Astrocyte (in vitro differentiated cells and primary cell): ENCODE measurements at regions not wholly inside any gene's neighbourhood (a gene's known extent, or its start where the extent isn't known, plus 50 kb on each side); places are given as distances from the start of the nearest gene placed in this dataset.

ENCODE experiments used
- DNase-seq: peaks from one replicate; pipeline ENCODE4 v3.0.0-alpha.2; 2010; ENCODE audit warnings: low read depth
- FAIRE-seq: peaks from 2 replicates; lab custom pipeline; 2011; peaks lifted over from hg19 to GRCh38; lab: Jason Lieb, UNC
- H2AFZ ChIP-seq: 2 replicates; pipeline ENCODE4 v1.6.0; 2012; ENCODE audit warnings: low read depth, low read length, inconsistent platforms
- H3K27ac ChIP-seq: 2 replicates; pipeline ENCODE4 v1.5.1; 2011; ENCODE audit warnings: low read depth, low read length, inconsistent platforms
- H3K27me3 ChIP-seq: 2 replicates; pipeline ENCODE4 v1.6.0; 2011; ENCODE audit warnings: low read length, inconsistent platforms; ENCODE audit not compliant: insufficient read depth
- H3K36me3 ChIP-seq: 2 replicates; pipeline ENCODE4 v1.5.1; 2011; ENCODE audit warnings: low read length, inconsistent platforms; ENCODE audit not compliant: insufficient read depth
- H3K4me1 ChIP-seq: 2 replicates; pipeline ENCODE4 v1.5.1; 2011; ENCODE audit warnings: low read length, inconsistent platforms; ENCODE audit not compliant: insufficient read depth
- H3K4me2 ChIP-seq: 2 replicates; pipeline ENCODE4 v1.6.0; 2012; ENCODE audit warnings: low read length, inconsistent platforms
- H3K4me3 ChIP-seq: 2 replicates; pipeline ENCODE4 v1.5.1; 2011; ENCODE audit warnings: low read depth, mild to moderate bottlenecking, low read length, inconsistent platforms; ENCODE audit not compliant: insufficient read depth
- H3K79me2 ChIP-seq: 2 replicates; pipeline ENCODE4 v1.6.0; 2012; ENCODE audit warnings: mild to moderate bottlenecking, low read length, inconsistent platforms; ENCODE audit not compliant: insufficient read depth
- H3K9ac ChIP-seq: 2 replicates; pipeline ENCODE4 v1.6.0; 2012; ENCODE audit warnings: mild to moderate bottlenecking, low read length, inconsistent platforms
- H3K9me3 ChIP-seq: 2 replicates; pipeline ENCODE4 v1.5.1; 2012; ENCODE audit warnings: low read depth, mild to moderate bottlenecking, low read length, inconsistent platforms; ENCODE audit not compliant: insufficient read depth
- H4K20me1 ChIP-seq: 2 replicates; pipeline ENCODE4 v1.6.0; 2012; ENCODE audit warnings: low read length, inconsistent platforms; ENCODE audit not compliant: insufficient read depth
- H3K27ac Mint-ChIP-seq: one replicate; pipeline ENCODE4 v1.8.0; 2021; ENCODE audit warnings: mild to moderate bottlenecking, mixed read lengths; ENCODE audit not compliant: unreplicated experiment
- H3K27me3 Mint-ChIP-seq: one replicate; pipeline ENCODE4 v1.8.0; 2021; ENCODE audit warnings: low read depth, mixed read lengths; ENCODE audit not compliant: unreplicated experiment
- H3K36me3 Mint-ChIP-seq: one replicate; pipeline ENCODE4 v1.8.0; 2021; ENCODE audit warnings: low read depth, mixed read lengths; ENCODE audit not compliant: unreplicated experiment
- H3K4me1 Mint-ChIP-seq: one replicate; pipeline ENCODE4 v1.8.0; 2021; ENCODE audit warnings: low read depth, mixed read lengths; ENCODE audit not compliant: unreplicated experiment
- H3K4me3 Mint-ChIP-seq: one replicate; pipeline ENCODE4 v1.8.0; 2021; ENCODE audit warnings: mild to moderate bottlenecking, moderate library complexity, mixed read lengths; ENCODE audit not compliant: unreplicated experiment
- H3K9me3 Mint-ChIP-seq: one replicate; pipeline ENCODE4 v1.8.0; 2021; ENCODE audit warnings: mild to moderate bottlenecking, mixed read lengths; ENCODE audit not compliant: unreplicated experiment
- CTCF ChIP-seq: IDR thresholded peaks from 2 replicates; pipeline ENCODE4 v1.5.1; 2011; ENCODE audit warnings: low read depth, mild to moderate bottlenecking, inconsistent platforms, low read length, moderate library complexity; ENCODE audit not compliant: insufficient read depth
- EZH2 ChIP-seq: IDR thresholded peaks from 2 replicates; pipeline ENCODE4 v1.6.1; 2012; ENCODE audit warnings: mild to moderate bottlenecking, low read length, inconsistent platforms; ENCODE audit not compliant: insufficient read depth

GRCh38 chr3:104385421-104385820, 981.3 kb upstream of the ALCAM start:
- H3K36me3 Mint-ChIP-seq = no peaks in the 10 kb centered on the region
- TF ChIP-seq CTCF = no peak
- TF ChIP-seq EZH2 = no peak
- H2AFZ ChIP-seq = no peak overlapping the region
- no peaks in the 10 kb centered on the region for H4K20me1 ChIP-seq
- no peak overlapping the region for H3K27ac ChIP-seq
- no peaks in the 10 kb centered on the region for H3K79me2 ChIP-seq
- H3K4me3 ChIP-seq = no peak overlapping the region
- no peak for FAIRE-seq
- no peaks in the 10 kb centered on the region for H3K36me3 ChIP-seq
- H3K9me3 ChIP-seq = no peaks in the 10 kb centered on the region
- H3K4me3 Mint-ChIP-seq = no peak overlapping the region
- no peaks in the 10 kb centered on the region for H3K9me3 Mint-ChIP-seq
- no peaks in the 10 kb centered on the region for H3K27me3 Mint-ChIP-seq
- no peak overlapping the region for H3K9ac ChIP-seq
- no peak for DNase-seq
- no peaks in the 10 kb centered on the region for H3K4me1 Mint-ChIP-seq
- H3K27me3 ChIP-seq = no peaks in the 10 kb centered on the region
- no peaks in the 10 kb centered on the region for H3K4me1 ChIP-seq
- H3K27ac Mint-ChIP-seq = no peak overlapping the region
- H3K4me2 ChIP-seq = no peak overlapping the region

- FAIRE-seq (no peak), DNase-seq (peak; percentile 33)
- Histone ChIP-seq H3K9me3 (no peaks in the 10 kb centered on the region), H3K79me2 (no peaks in the 10 kb centered on the region), H3K36me3 (no peaks in the 10 kb centered on the region), H2AFZ (no peak overlapping the region), H3K4me3 (no peak overlapping the region), H3K27ac (no peak overlapping the region), H3K4me1 (no peaks in the 10 kb centered on the region), H4K20me1 (no peaks in the 10 kb centered on the region), H3K27me3 (no peaks in the 10 kb centered on the region), H3K9ac (no peak overlapping the region), H3K4me2 (no peak overlapping the region)
- TF ChIP-seq CTCF = no peak
- TF ChIP-seq EZH2 = no peak
- H3K27ac Mint-ChIP-seq = no peak overlapping the region
- H3K27me3 Mint-ChIP-seq = no peaks in the 10 kb centered on the region
- H3K4me1 Mint-ChIP-seq = no peaks in the 10 kb centered on the region
- H3K4me3 Mint-ChIP-seq = no peak overlapping the region
- no peaks in the 10 kb centered on the region for H3K36me3 Mint-ChIP-seq
- no peaks in the 10 kb centered on the region for H3K9me3 Mint-ChIP-seq
Observed at GRCh38 chr3:104388619-104389018, 978.1 kb upstream of the ALCAM start.

- Mint-ChIP-seq H3K27ac (no peak overlapping the region), H3K27me3 (no peaks in the 10 kb centered on the region), H3K4me1 (no peaks in the 10 kb centered on the region), H3K9me3 (no peaks in the 10 kb centered on the region), H3K36me3 (no peaks in the 10 kb centered on the region), H3K4me3 (no peak overlapping the region)
- Histone ChIP-seq H3K27me3 (no peaks in the 10 kb centered on the region), H3K4me3 (no peak overlapping the region), H2AFZ (no peak overlapping the region), H3K79me2 (no peaks in the 10 kb centered on the region), H3K9ac (no peak overlapping the region), H4K20me1 (no peaks in the 10 kb centered on the region), H3K27ac (no peak overlapping the region), H3K4me2 (no peak overlapping the region), H3K36me3 (no peaks in the 10 kb centered on the region), H3K9me3 (no peaks in the 10 kb centered on the region), H3K4me1 (no peaks in the 10 kb centered on the region)
- DNase-seq = no peak
- FAIRE-seq = no peak
- TF ChIP-seq CTCF (no peak), EZH2 (no peak)
Observed at GRCh38 chr3:104392327-104392726, 974.4 kb upstream of the ALCAM start.
